ENCODE measurements at regions not wholly inside any gene's neighbourhood (a gene's known extent, or its start where the extent isn't known, plus 50 kb on each side); places are given as distances from the start of the nearest gene placed in this dataset.
A peak's percentile ranks its signal among the peaks of the same experiment; 100 is the strongest.

- no peak for TF ChIP-seq EZH2 (IDR thresholded peaks at IDR 0.05)
- TF ChIP-seq EZH2phosphoT487 (IDR thresholded peaks at IDR 0.05) = no peak
- TF ChIP-seq CTCF (IDR thresholded peaks at IDR 0.05) = no peak
- H3K4me1 ChIP-seq = peaks cover 2% of the 10 kb centered on the region
- no peaks in the 10 kb centered on the region for H3F3A ChIP-seq (ENCODE audit: low read depth)
- no peaks in the 10 kb centered on the region for H3K79me2 ChIP-seq (ENCODE audit: low read depth)
- no peaks in the 10 kb centered on the region for H3K9me3 ChIP-seq (ENCODE audit: low read depth)
- H3K27me3 ChIP-seq = no peaks in the 10 kb centered on the region
- no peak overlapping the region for H2AFZ ChIP-seq (replicated peaks)
- no peak overlapping the region for H3K4me2 ChIP-seq
- H3K36me3 Mint-ChIP-seq = no peaks in the 10 kb centered on the region
- no peaks in the 10 kb centered on the region for H3K4me1 Mint-ChIP-seq
- no peak overlapping the region for H3K4me3 ChIP-seq
- H3K9me3 Mint-ChIP-seq = no peaks in the 10 kb centered on the region
- H3K4me3 Mint-ChIP-seq = no peak overlapping the region
- DNase-seq (ENCODE audit: low spot score) = no peak
- H3K27ac ChIP-seq = no peak overlapping the region
- no peak overlapping the region for H3K9ac ChIP-seq
- H4K20me1 ChIP-seq (ENCODE audit: low read depth) = no peaks in the 10 kb centered on the region
- peaks cover 4% of the 10 kb centered on the region for H3K27me3 Mint-ChIP-seq (ENCODE audit: insufficient read depth, low read depth)
- H3K36me3 ChIP-seq = no peaks in the 10 kb centered on the region
- no peak overlapping the region for H3K27ac Mint-ChIP-seq
These were observed 90.6 kb downstream of the SCP2D1 start for GRCh38 chr20:18904192-18904591.

- TF ChIP-seq CTCF (IDR thresholded peaks at IDR 0.05) (peak; percentile 20), EZH2phosphoT487 (IDR thresholded peaks at IDR 0.05) (no peak)
- Histone ChIP-seq H3K27ac (no peak overlapping the region), H3K9ac (no peak overlapping the region), H3K4me2 (no peak overlapping the region), H4K20me1 (ENCODE audit: low read depth) (no peaks in the 10 kb centered on the region), H3K9me3 (ENCODE audit: low read depth) (no peaks in the 10 kb centered on the region), H3K36me3 (no peaks in the 10 kb centered on the region), H3K4me3 (no peak overlapping the region), H3F3A (ENCODE audit: low read depth) (no peaks in the 10 kb centered on the region), H2AFZ (replicated peaks) (no peak overlapping the region), H3K79me2 (ENCODE audit: low read depth) (no peaks in the 10 kb centered on the region), H3K4me1 (peaks cover 4% of the 10 kb centered on the region), H3K27me3 (no peaks in the 10 kb centered on the region)
- Mint-ChIP-seq H3K4me3 (no peak overlapping the region), H3K27ac (no peak overlapping the region), H3K4me1 (no peaks in the 10 kb centered on the region), H3K27me3 (ENCODE audit: insufficient read depth, low read depth) (peaks cover 4% of the 10 kb centered on the region), H3K9me3 (no peaks in the 10 kb centered on the region), H3K36me3 (no peaks in the 10 kb centered on the region)
- peak; percentile 18 for DNase-seq (ENCODE audit: low spot score)
These were observed 91.0 kb downstream of the SCP2D1 start for GRCh38 chr20:18904624-18905023.

- no peak overlapping the region for H3K27ac Mint-ChIP-seq
- no peaks in the 10 kb centered on the region for H3K9me3 Mint-ChIP-seq
- H3K4me3 Mint-ChIP-seq = no peak overlapping the region
- Histone ChIP-seq H3K4me2 (no peak overlapping the region), H3K4me1 (peaks cover 4% of the 10 kb centered on the region), H3K9ac (no peak overlapping the region), H3K27me3 (no peaks in the 10 kb centered on the region), H2AFZ (replicated peaks) (no peak overlapping the region), H3K27ac (no peak overlapping the region), H3K9me3 (ENCODE audit: low read depth) (no peaks in the 10 kb centered on the region), H4K20me1 (ENCODE audit: low read depth) (no peaks in the 10 kb centered on the region), H3K36me3 (no peaks in the 10 kb centered on the region), H3K4me3 (no peak overlapping the region), H3K79me2 (ENCODE audit: low read depth) (no peaks in the 10 kb centered on the region), H3F3A (ENCODE audit: low read depth) (no peaks in the 10 kb centered on the region)
- H3K36me3 Mint-ChIP-seq = no peaks in the 10 kb centered on the region
- no peaks in the 10 kb centered on the region for H3K4me1 Mint-ChIP-seq
- DNase-seq (ENCODE audit: low spot score) = no peak
- TF ChIP-seq CTCF (IDR thresholded peaks at IDR 0.05) = no peak
- no peak for TF ChIP-seq EZH2 (IDR thresholded peaks at IDR 0.05)
- TF ChIP-seq EZH2phosphoT487 (IDR thresholded peaks at IDR 0.05) = no peak
- H3K27me3 Mint-ChIP-seq (ENCODE audit: insufficient read depth, low read depth) = peaks cover 4% of the 10 kb centered on the region
These were observed 92.5 kb downstream of the SCP2D1 start for GRCh38 chr20:18906046-18906445.

GRCh38 chr20:18907353-18907752 is 93.8 kb downstream of the SCP2D1 start:
- H3K27ac ChIP-seq = no peak overlapping the region
- peaks cover 4% of the 10 kb centered on the region for H3K4me1 ChIP-seq
- H2AFZ ChIP-seq (replicated peaks) = no peak overlapping the region
- no peaks in the 10 kb centered on the region for H3K36me3 Mint-ChIP-seq
- no peaks in the 10 kb centered on the region for H3K27me3 ChIP-seq
- H3F3A ChIP-seq (ENCODE audit: low read depth) = no peaks in the 10 kb centered on the region
- H3K4me3 Mint-ChIP-seq = no peak overlapping the region
- peaks cover 4% of the 10 kb centered on the region for H3K27me3 Mint-ChIP-seq (ENCODE audit: insufficient read depth, low read depth)
- no peaks in the 10 kb centered on the region for H3K79me2 ChIP-seq (ENCODE audit: low read depth)
- H3K36me3 ChIP-seq = no peaks in the 10 kb centered on the region
- no peaks in the 10 kb centered on the region for H3K4me1 Mint-ChIP-seq
- no peak overlapping the region for H3K4me2 ChIP-seq
- H3K9me3 ChIP-seq (ENCODE audit: low read depth) = no peaks in the 10 kb centered on the region
- no peaks in the 10 kb centered on the region for H3K9me3 Mint-ChIP-seq
- no peak overlapping the region for H3K27ac Mint-ChIP-seq
- TF ChIP-seq EZH2 (IDR thresholded peaks at IDR 0.05) (no peak), CTCF (IDR thresholded peaks at IDR 0.05) (no peak), EZH2phosphoT487 (IDR thresholded peaks at IDR 0.05) (no peak)
- no peaks in the 10 kb centered on the region for H4K20me1 ChIP-seq (ENCODE audit: low read depth)
- H3K9ac ChIP-seq = no peak overlapping the region
- H3K4me3 ChIP-seq = no peak overlapping the region
- DNase-seq (ENCODE audit: low spot score) = no peak
